Erythroblast (primary cell): ENCODE measurements at regions not wholly inside any gene's neighbourhood (a gene's known extent, or its start where the extent isn't known, plus 50 kb on each side); places are given as distances from the start of the nearest gene placed in this dataset.

Source experiments
- DNase-seq, 2 experiments: peaks; one replicate each; lab custom pipeline; 2025; lab: John Stamatoyannopoulos, UW
- GATA1 ChIP-seq: IDR thresholded peaks from 2 replicates; pipeline ENCODE4 v1.6.1; 2011; ENCODE audit warnings: low read depth, mild to moderate bottlenecking, control low read depth, low read length, moderate library complexity
- POLR2A ChIP-seq: IDR thresholded peaks from 2 replicates; pipeline ENCODE4 v1.6.1; 2011; ENCODE audit warnings: mild to moderate bottlenecking, low read length

DNA sequence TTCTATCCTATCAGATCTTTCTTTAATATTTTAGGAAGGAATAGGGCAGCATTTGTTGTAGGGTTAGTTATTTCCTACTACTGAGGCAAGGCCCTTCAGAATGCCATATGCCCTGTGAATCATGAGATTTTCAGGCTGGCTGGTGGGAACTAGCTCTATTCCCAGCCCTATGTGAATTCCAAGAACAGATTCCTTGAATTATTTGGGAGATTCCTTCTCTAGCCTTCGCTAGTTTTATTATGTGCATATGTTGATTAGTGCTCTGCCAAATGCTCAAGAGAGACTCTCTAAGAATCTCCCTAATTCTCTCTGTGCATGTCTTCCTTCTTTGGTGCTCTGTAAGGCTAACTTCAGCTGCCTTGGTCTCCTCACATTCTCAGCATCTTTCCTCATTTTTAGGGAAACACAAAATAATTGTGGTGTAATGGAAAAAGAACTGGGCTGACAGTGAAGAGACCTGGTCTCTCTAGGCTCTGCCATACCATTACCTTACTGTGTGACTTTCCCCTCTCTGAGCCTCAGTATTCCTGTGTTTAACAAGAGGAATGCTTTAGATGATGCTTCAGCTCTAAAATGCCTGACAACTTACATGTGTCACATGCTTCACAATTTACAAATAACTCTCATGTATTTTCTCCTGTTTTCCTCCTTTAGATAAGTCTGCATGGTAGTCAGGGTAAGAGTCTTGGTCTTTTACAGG is 79.7 kb downstream of the VMA21 start:
- no peak for DNase-seq
- no peak for TF ChIP-seq POLR2A
- no peak for TF ChIP-seq GATA1

DNA sequence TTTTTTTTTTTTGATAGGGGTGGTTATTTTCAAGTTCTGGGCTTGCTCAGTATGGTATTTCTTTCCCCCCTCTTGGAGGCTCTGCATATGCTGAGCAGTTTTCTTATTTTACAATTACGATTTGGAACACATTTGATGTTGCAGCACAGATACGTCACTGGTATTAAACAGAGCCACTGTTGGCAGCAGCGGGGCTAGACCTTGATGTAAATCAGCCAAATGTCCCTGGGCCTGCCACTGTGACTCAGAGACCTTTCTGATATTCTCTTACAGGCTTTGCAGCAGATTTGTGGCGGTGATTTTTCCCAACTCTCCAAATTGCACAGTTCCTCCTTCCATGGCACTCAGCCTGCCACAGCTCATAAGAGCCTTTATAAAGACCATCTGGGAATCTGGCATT is 81.1 kb downstream of the VMA21 start:
- no peak for DNase-seq
- TF ChIP-seq POLR2A (no peak), GATA1 (no peak)

DNA sequence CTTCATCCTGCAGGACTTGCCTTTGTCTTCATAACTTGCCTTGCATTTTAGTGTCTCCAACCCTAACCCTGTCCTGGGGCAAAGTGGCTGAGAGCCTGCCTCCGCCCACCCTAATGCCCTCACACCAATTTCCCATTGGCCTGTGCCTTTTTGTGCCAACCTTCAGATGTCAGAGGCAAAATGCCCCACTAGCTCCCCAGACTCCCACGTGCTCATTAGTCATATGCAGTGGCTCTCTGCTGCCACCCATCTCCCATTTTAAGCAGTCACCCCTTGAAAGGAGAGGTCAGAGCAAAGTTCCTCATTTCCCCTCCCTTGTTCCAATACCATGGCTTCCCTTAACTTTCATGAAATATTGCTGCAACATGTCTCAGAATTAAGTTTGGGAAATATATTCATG is 74.8 kb upstream of the PASD1 start:
- no peak for TF ChIP-seq GATA1
- TF ChIP-seq POLR2A: no peak
- DNase-seq: peak; percentile 3 to 32

DNA sequence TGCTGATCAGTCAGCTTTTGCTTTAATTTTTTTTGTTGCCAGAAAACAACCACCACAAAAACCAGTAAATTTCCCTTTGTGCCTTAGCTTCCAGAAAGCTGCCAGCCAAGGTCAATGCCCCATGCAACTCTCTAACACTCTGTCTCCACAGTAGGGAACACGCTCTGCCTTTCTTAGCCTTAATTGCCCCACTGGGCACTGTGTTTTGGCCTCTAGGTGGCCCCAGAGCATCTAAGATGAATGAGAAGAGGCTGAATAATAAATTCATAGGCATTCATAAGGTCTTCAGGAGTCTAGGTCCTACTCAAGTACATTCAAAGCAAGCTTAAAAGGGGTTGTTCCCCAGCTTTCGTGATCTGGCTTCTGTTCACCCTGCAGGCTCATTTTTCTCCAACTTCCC is 57.7 kb upstream of the PASD1 start:
- peak; percentile 36 to 62 for DNase-seq
- TF ChIP-seq POLR2A (no peak), GATA1 (no peak)

DNA sequence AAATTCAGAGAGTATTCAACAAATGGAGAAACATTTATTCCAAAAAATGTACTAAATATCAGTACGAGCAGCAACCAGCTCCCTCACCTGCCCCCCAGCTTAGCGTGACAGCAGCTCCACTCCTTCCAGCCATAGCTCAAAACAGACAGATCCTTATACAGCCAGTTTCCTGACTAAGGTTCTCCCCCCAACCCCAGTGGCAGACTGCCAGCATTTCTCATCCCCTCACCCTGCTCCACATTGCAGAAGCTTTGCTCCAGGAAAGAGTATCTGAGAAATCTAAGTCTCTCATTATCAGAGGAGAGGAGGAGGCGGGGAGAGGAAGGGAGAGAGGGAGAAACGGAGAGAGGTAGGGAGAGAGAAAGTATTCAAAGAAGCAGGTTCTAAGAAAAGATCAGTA is 53.3 kb upstream of the PASD1 start:
- no peak for DNase-seq
- TF ChIP-seq GATA1: no peak
- no peak for TF ChIP-seq POLR2A

DNA sequence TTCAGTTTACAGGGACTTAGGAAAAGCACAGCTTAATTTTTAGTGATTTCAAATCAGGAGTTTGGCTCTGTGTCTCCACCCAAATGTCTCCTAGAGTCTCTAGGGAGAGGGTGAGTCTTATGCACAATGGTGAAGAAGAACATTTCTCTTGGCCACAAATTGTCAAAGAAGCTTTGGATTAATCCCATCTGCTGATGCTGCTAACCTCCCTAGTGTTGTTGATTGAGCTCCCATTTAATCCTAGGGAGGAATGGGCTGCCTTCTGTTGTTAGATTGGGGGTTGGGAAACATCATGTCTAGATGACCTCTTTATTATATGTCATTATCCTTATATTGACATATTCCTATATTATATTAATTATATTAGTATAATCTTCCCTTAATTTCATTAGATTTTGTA is 50.0 kb upstream of the PASD1 start:
- TF ChIP-seq GATA1 (no peak), POLR2A (no peak)
- DNase-seq: no peak
